ENCODE measurements at regions not wholly inside any gene's neighbourhood (a gene's known extent, or its start where the extent isn't known, plus 50 kb on each side); places are given as distances from the start of the nearest gene placed in this dataset.

DNA sequence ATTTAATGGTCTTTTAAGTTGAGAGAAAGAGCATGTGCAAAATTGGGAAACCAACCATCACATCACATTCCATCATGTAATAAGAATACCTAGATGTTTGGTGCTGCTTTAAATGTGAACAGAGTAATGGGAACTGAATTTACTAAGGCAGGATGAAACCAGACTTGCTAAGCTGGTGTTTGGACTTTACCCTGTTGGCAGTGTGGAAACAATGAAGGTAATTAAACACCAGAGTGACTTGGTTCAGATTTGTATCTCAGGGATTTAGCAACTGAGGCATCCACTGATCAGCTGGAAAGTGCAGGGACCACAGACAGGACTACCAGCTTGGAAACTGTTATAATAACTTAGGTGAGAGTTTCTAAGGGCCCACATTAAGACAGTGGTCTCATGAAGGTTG, 263.4 kb downstream of the OLFM3 start:
- DNase-seq = no peak

DNA sequence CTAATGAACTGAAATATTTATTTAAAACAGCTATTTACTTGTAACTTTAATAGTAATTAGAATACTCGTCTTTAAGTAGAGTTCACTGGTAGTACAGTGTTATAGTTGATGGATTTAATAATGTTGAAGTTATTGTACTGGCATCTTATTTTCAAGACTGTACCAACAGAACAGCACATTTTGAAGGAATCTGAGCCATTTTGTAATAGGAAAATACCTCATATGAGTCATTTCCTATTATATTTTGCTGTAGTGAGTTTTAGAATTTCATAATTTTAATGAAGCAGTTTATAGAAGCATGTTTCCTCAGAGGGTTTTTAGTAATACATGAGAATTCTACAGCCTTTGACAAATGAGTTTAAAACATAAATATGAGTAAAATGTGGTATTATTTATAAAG, 258.3 kb downstream of the OLFM3 start:
- DNase-seq = no peak

DNA sequence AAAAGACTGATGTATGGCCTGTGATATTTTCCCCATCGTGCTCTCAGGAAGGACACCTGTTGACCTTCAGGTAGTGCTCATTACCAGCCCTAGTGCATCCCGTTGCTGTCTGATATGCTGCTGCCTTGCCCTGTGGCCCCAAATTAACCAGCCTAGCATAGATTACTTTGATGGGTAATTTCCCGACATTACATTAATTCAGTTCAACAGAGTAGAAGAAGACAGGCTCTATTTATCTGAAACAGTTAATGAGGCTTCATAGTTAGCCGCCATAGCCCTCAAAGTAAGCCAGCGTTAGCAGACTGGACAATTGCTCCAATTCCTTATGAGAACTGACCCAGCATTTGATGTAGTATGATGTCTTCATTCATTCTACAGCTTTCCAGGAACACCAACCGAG, 257.6 kb downstream of the OLFM3 start:
- no peak for DNase-seq

DNA sequence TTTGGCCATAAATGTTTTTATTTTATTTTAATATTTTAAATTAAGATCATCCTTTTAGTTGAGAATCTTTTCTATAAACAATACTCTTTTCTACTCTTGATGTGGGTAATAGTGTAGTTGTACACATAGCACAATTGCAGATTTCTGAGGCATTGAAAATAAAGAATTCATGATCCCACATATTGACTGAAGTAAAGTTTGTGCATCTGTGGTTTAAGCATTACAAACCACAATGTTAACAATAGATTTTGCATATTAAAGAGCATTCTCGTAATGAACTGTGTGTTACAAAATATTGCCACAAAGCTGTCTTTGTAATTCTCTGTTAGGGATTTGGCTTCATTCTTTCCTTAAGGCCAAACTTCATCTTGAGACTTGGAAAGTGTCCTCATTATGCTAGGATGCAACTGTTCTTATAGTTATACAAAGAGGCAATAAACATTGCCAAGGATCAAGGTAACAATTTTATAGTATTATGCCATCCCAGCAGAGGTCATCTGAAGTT, 256.8 kb downstream of the OLFM3 start:
- no peak for DNase-seq

DNA sequence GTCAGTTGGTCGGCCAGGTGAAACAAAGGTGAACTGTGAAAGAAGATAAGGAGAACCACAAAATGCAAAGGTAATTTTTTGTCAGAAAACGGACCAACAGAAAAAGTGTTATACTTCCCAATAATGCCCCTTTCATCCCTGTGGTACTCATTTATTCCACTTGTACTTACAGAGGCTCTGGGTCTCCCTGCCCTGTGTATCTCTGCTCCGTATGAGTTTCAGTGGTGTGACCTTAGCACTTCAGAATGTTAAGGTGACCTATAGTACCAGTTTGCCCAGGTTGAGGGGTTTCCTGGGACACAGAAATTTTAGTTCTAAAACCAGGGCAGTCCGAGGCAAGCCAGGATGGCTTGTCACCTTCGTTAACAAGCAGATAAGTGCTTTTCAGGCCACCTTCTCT, 254.8 kb downstream of the OLFM3 start:
- DNase-seq = no peak

DNA sequence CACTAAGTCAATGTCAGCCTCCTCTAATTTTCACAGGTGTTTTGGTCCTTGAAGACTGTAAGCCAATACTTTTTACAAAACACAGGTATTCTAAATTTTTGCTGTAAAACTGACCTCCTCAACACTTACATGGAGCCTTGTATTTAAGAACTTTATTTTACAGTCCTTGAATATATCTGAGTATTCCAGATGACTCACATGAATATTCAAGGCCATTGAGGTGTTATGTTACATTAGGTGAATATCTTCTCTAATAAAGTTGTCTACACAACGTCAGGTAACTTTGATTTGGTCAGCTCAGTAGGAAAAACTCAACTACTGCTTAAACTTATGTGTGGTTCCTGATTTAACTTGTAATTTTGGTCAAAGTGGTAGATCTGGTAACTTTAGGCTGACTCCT, 254.2 kb downstream of the OLFM3 start:
- DNase-seq = no peak

DNA sequence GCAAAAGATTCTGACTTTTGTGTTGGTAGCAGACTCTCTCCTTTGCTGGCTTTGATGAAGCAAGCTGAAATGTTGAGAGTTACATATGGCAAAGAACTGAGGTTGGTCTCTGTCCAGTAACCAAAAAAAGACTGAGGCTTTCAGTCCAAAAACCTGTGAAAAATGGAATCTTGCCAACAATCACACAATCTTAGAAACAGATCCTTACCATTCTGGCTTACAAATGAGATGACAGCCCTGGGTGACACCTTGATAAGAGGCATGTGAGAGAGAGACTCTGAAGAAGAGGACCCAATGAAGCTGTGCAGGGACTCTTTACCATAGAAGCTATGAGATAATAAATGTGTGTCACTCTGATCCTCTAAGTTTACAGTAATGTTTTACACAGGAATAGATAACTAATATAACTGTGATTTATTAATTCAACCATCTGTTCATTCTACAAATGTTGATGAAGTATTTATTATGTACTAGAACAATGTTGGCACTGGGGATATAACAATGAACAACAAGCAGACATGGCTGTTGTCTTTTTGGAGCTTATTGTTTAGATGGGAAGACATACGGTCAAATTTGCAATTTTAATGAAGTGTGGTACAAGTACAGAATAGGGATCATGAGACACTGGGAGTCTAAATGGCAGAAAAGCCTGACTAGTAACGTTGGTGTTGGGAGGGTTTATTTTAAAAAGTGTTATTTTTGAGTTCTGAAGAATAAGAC, 251.0 kb downstream of the OLFM3 start:
- no peak for DNase-seq

DNA sequence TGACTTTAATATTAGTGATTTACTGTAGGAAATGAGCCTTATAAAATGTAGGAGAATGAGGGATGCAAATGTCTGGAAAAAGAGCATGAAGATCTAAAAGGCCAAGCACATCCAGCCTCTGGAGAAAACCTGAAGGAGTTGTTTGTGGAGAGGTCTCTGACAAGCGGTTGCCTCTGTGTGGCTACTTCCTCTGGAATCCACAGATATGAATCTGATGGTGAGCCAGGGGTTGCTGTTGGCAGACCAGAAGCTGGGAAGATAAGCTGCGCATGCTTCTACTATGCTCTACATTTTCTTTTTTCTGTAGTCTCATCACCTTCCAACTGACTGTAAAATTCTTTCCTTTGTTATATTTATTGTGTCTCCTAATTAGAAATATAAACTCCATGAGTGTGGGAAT, 248.6 kb downstream of the OLFM3 start:
- DNase-seq = no peak

Data from NCI-H2227 treated with DMSO at 0.1 percent for 48 hours (cell line).